K562 (cell line): ENCODE measurements at regions not wholly inside any gene's neighbourhood (a gene's known extent, or its start where the extent isn't known, plus 50 kb on each side); places are given as distances from the start of the nearest gene placed in this dataset.

ENCODE experiments used
- CREM ChIP-seq: IDR thresholded peaks from 2 replicates; pipeline ENCODE4 v1.6.1; 2014; ENCODE audit warnings: antibody characterized with exemption, low read depth
- CTCF ChIP-seq, 3 experiments: IDR thresholded peaks in 2 of 3; conservative IDR thresholded peaks in 1 of 3; 2 replicates each; pipeline ENCODE4 v1.5.1; 2011 to 2012; ENCODE audit warnings: low read length in 3 of 3, mild to moderate bottlenecking in 3 of 3, control low read depth in 2 of 3, improper control_type of control experiment in 1 of 3, inconsistent platforms in 1 of 3, low read depth in 1 of 3, mixed read lengths in 1 of 3, moderate library complexity in 1 of 3; ENCODE audit not compliant: insufficient read depth in 2 of 3
- ETS2 ChIP-seq: IDR thresholded peaks from 2 replicates; pipeline ENCODE4 v1.6.1; 2016; ENCODE audit warnings: borderline replicate concordance, missing genetic modification characterization, mild to moderate bottlenecking, moderate library complexity, missing compliant biosample characterization; ENCODE audit not compliant: poor library complexity, severe bottlenecking
- MAX ChIP-seq: sonication (generic); formaldehyde crosslinking; IDR thresholded peaks from 2 replicates; pipeline ENCODE4 v1.9.0; 2022; ENCODE audit warnings: mild to moderate bottlenecking, missing genetic modification reagents
- POLR2A ChIP-seq: fragments of 450-650 bp; conservative IDR thresholded peaks from 2 replicates; pipeline ENCODE4 v1.6.1; 2016

GRCh38 chr21:22650226-22650625, 1652.0 kb downstream of the NCAM2 start:
- TF ChIP-seq ETS2 (tag) (no peak), MAX (CRISPR knock-in tag) (no peak), CREM (no peak), POLR2A (no peak), CTCF (IDR thresholded peaks at IDR 0.05 in 2 of 3, conservative IDR thresholded peaks at IDR 0.05 in 1 of 3; ENCODE audit: insufficient read depth in 2 of 3, low read depth in 1 of 3, low read length in 3 of 3) (no peak)
